Activated naive CD4-positive, alpha-beta T cell treated with anti-CD3 and anti-CD28 coated beads, Interleukin-2, amount 50 U/mL, for 16 hours (primary cell): ENCODE measurements at regions not wholly inside any gene's neighbourhood (a gene's known extent, or its start where the extent isn't known, plus 50 kb on each side); places are given as distances from the start of the nearest gene placed in this dataset.

Experiments used
- DNase-seq: peaks from one replicate; pipeline ENCODE4 v3.0.0-alpha.2; 2020

DNA sequence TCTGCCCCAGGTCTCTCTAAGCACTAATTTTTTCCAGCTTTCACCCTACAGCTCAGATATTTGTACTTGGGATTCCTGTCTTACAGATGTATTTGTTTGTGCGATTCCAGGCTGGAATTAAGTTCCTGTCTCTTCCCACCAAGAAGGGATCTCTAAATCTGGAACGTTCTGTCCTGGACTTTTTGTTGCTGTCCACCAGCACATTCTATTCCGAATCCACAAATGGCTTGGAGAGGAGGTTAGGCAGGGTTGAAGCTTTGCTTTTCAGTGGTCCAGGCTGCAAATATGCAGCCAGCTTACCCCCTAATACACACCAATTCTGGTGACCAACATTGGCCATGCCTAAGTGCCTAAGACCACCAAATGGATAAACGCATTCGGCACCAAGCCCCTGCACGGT lies 315.0 kb downstream of the TNS1 start:
- no peak for DNase-seq

GRCh38 chr2:217685255-217685605 lies 317.6 kb downstream of the TNS1 start:
- no peak for DNase-seq

- DNase-seq, result no peak
These were observed 318.2 kb downstream of the TNS1 start for GRCh38 chr2:217684431-217685254.

DNA sequence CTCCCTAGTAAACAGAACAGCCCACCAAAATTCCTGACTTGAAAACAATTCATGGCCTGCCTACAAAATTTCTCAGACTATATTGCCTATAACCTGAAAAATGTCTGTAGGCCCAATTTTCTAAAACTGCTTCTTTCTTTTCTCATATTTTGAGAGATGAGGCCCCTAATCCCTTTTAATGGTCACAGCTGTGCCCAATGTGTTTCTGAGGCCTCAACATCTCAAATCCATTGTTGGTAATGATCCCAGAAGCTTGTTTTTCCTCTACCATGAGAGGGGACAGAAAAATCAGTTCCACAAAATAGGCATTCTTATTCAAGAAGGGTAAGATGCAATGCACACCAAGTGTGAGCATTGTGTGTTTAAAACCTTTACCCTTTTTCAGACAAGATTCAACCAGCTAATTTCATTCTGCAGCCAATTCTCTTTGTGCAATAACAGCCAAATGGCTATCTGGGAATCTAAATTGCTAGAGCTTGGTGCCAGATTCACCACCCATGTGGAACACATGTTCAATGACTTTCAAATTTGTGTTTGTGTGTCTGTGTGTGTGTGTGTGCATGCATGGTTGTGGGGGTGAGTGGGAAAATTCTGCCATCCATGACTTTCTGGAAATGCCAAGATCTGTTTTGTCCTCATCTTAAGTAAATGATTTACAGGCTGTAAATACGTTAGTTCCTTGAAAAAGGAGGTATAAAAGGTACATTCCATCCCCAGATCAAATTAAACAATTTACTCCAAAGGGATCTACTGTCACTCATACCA lies 319.5 kb downstream of the TNS1 start:
- DNase-seq, result no peak

DNA sequence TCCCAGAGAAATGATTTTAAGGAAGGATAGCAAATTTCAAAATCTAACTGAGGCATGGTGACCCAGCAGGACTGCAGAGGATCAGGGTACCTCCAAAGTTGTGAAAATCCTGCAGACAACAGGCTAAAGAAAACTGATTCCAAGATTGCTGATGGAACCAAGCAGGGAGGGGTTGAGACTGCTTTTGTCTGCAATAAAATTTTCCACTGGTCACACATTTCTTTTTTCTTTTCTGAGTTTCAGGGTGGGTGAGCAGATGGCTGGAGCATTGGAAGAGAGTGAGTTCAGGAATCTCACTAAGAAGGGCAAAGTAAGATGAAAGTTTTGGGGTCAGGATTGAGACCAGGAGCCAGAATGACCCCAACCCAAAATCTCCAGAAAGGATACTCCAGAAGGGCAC lies 321.0 kb downstream of the TNS1 start:
- DNase-seq, result no peak

DNA sequence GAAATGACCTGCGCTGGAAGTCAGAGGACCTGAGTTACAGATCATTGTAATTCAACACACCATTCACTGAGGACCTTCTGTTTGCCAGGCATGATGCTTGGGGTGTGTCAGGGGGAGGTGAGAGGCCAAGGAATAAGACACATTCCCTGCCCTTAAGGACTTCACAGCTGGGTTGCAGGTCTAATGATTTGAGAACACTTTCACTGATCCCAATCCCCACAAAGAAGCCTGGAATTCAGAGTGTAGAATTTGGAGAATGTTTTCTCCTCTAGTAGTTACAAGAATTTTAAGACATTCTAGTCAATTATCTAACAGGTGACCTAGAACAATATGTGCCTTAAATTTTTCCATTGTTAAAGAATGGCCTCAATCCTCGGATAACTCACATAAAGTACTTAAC lies 322.4 kb downstream of the TNS1 start:
- no peak for DNase-seq

- DNase-seq, result no peak
These were observed 329.2 kb downstream of the TNS1 start for GRCh38 chr2:217673627-217674026.

GRCh38 chr2:217672472-217672871 lies 330.3 kb downstream of the TNS1 start:
- no peak for DNase-seq

DNA sequence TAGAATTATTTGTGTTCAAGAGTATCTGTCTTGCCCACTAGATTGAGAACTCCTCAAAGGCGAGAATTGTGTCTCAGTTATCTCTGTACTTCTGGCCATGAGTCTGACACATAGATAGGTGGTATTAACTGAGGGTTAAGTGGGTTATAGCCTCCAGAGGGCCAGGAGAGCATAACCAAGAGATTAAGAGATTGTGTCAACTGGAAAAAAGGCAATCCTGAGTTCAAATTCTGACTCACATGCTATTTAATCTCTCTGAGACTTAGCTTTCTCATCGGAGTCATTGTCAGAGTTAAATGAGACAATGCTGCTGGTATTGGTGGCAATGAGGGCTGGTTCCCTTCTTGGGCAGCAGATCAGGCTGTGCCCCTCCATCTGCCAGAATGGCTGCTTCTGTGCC lies 330.9 kb downstream of the TNS1 start:
- no peak for DNase-seq

- DNase-seq, result no peak
These were observed 331.7 kb downstream of the TNS1 start for GRCh38 chr2:217671075-217671474.

DNA sequence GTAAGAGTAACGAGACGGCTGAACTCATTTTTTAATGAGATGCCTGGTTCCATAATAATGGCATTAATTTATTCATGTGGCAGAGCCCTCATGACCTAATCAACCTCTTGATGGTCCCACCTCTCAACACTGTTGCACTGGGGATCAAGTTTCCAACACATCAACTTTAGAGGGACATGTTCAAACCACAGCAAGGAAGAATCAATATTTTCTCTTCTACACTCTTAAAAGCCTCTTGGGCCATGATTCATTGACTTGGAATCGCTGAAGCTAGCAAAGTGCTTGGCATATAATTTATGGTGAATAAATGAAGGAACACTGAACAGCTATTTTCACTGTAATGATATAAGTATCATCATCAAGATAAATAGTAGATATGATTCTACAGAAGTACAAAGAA lies 333.0 kb downstream of the TNS1 start:
- DNase-seq, result no peak

DNA sequence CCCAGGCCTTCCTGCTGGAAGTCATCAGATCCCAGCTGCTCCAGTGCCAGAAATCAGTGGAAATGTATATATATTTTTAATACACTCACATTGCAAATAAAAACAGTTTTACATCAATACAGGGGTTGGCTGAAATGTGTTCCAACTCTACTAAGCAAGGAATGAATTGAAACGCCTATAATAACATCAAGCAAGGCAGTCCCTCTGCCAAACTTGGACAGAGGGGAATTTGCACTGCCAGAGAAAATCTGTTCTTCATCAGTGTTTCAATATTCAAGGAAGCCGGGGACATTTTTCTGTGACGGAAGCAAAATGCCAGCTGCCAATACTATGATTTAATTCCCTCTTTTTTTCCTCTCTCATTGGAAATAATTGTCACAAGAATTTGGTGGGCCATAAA lies 335.3 kb downstream of the TNS1 start:
- DNase-seq, result no peak

GRCh38 chr2:217667035-217667434 lies 335.8 kb downstream of the TNS1 start:
- no peak for DNase-seq

- DNase-seq, result no peak
These were observed 336.5 kb downstream of the TNS1 start for GRCh38 chr2:217666338-217666737.

- DNase-seq, result no peak
These were observed 338.0 kb downstream of the TNS1 start for GRCh38 chr2:217664761-217665160.

- no peak for DNase-seq
These were observed 339.7 kb downstream of the TNS1 start for GRCh38 chr2:217662984-217663602.

DNA sequence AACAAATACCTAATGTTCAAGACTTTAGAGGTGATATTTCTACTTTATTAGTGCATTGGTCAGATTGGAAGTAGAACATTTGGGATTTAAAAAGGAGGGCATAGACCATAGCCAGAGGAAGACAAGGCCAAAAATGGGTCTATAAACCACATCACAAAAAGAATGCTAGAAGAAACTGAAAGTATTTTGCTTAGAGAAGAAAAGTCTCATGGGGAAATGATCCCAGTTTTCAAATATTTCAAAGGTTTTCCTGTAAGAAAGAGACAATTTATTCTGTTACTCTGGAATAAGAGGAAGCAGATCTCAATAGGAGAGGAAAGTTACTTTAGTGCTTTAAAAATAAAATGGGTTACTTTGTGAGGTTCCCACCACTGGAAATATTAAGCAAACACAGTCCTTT lies 341.4 kb downstream of the TNS1 start:
- no peak for DNase-seq

DNA sequence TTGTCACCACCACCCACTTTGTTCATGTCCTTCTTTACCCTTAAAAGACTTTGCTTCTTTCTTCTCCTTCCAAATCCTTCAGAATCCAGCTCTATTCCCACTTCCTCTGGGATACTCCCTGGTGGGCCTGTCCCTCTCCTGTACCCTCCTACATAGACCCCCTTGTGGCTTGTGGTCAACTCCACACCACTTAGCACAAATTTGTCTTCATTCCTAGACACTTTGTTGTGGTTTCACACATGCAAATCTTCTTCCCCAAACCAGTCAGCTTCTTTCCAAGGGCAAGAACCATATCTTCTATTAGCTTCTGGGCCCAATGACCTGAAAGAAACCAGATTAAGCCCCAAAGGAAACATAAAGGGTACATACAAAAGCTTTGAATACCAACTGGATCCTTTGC lies 342.4 kb downstream of the TNS1 start:
- no peak for DNase-seq

DNA sequence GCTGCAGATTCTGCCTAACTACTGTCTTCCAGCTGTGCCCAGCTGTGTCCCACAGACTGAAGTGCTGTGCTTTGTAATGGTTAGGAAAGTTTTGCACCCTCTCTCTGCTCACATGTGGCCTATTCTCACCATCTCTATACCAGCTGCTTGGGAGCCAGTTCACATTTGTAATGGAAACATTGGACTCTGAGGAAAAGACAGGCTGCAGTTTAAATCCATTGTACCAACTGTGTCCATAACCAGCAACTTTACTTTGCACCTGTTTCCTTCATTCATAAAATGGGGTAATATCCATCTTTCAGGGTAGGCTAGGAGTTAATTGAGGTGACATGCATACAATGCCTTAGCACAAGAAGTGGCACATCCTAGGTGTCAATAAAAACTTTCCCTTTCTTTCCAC lies 344.0 kb downstream of the TNS1 start:
- DNase-seq, result no peak

DNA sequence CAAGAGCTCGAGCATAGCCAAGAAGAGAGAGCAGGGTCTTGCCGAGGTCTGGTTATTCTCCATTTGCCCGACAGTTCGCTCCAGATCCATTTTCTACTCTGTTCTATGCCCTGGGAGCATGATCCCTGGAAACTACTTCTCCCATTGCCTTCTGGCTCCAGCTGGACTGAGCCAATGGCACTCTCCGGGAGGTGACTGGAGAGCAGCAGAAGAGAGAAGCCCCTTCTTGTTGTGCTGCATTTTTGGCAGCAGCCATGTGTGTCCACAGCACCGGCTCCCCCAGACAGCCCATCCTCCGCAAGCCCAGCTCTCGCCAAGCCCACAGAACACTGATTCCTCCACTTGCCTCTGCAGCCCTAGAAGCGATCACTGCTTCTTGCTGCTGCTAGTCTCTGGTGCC lies 345.5 kb downstream of the TNS1 start:
- no peak for DNase-seq

DNA sequence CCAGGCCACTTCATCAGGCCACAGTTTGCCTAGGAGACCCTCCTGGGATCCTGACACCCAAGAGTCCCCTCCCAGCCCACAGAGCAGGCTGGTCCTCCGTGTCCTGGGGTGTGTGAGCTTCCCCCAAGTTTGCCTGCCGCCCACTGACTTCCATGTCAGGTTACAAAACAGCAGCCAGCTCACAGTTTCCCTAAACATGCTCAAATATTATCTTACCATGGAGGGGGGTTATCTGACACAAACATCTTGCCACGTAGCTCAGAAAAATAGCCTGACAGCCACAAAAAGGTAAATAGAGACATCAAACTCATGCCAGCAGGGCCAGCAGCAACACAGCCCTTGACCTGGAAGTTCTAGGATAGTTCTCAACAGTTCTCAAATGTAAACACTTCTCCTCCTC lies 346.5 kb downstream of the TNS1 start:
- no peak for DNase-seq

GRCh38 chr2:217655651-217656050 lies 347.1 kb downstream of the TNS1 start:
- no peak for DNase-seq

- DNase-seq, result no peak
These were observed 348.6 kb downstream of the TNS1 start for GRCh38 chr2:217654168-217654567.
